Ectodermal cell (in vitro differentiated cells): ENCODE measurements at regions not wholly inside any gene's neighbourhood (a gene's known extent, or its start where the extent isn't known, plus 50 kb on each side); places are given as distances from the start of the nearest gene placed in this dataset.

Source experiments
- H3K27ac ChIP-seq: 2 replicates; pipeline ENCODE4 v1.7.0; 2013; ENCODE audit warnings: mild to moderate bottlenecking, low read depth, low read length; ENCODE audit not compliant: insufficient read depth, poor library complexity, severe bottlenecking
- H3K27me3 ChIP-seq: 2 replicates; pipeline ENCODE4 v1.7.0; 2013; ENCODE audit warnings: mild to moderate bottlenecking, low read length; ENCODE audit not compliant: insufficient read depth, control insufficient read depth, poor library complexity, severe bottlenecking
- H3K36me3 ChIP-seq: one replicate; pipeline ENCODE4 v1.7.0; 2013; ENCODE audit warnings: low read length; ENCODE audit not compliant: control insufficient read depth, insufficient read depth
- H3K4me1 ChIP-seq: one replicate; pipeline ENCODE4 v1.7.0; 2013; ENCODE audit warnings: low read length; ENCODE audit not compliant: control insufficient read depth, insufficient read depth
- H3K4me3 ChIP-seq: 2 replicates; pipeline ENCODE4 v1.7.0; 2013; ENCODE audit warnings: low read depth, low read length, control low read depth; ENCODE audit not compliant: insufficient read depth
- H3K9me3 ChIP-seq: 2 replicates; pipeline ENCODE4 v1.7.0; 2013; ENCODE audit warnings: mild to moderate bottlenecking, low read length, moderate library complexity; ENCODE audit not compliant: control insufficient read depth
- WGBS, 2 experiments: methylation state at CpG; one replicate each; pipeline ENCODE4 v1.1.7; 2013; ENCODE audit warnings: missing lambda C conversion rate in 2 of 2; 5-methylcytosine and 5-hydroxymethylcytosine counted together

GRCh38 chr12:127703026-127703425, 563.9 kb upstream of the TMEM132C start:
- Histone ChIP-seq H3K9me3 (no peaks in the 10 kb centered on the region), H3K4me1 (no peaks in the 10 kb centered on the region), H3K36me3 (no peaks in the 10 kb centered on the region), H3K4me3 (no peak overlapping the region), H3K27ac (no peak overlapping the region), H3K27me3 (no peaks in the 10 kb centered on the region)
- 92 to 96% methylated on average over 6 of the region's 6 CpGs for WGBS, 2 experiments

GRCh38 chr12:127711108-127711507, 555.9 kb upstream of the TMEM132C start:
- Histone ChIP-seq H3K4me3 (no peak overlapping the region), H3K36me3 (no peaks in the 10 kb centered on the region), H3K27ac (no peak overlapping the region), H3K27me3 (no peaks in the 10 kb centered on the region), H3K4me1 (no peaks in the 10 kb centered on the region), H3K9me3 (no peaks in the 10 kb centered on the region)
- 70 to 72% methylated on average over 8 of the region's 8 CpGs for WGBS, 2 experiments

- WGBS, 2 experiments: 72 to 76% methylated on average over 1 of the region's 2 CpGs
- Histone ChIP-seq H3K9me3 (no peaks in the 10 kb centered on the region), H3K27me3 (no peaks in the 10 kb centered on the region), H3K4me3 (no peak overlapping the region), H3K27ac (no peak overlapping the region), H3K4me1 (no peaks in the 10 kb centered on the region), H3K36me3 (no peaks in the 10 kb centered on the region)
Measured at GRCh38 chr12:127712561-127712960, 554.4 kb upstream of the TMEM132C start.

- no peak overlapping the region for H3K27ac ChIP-seq
- H3K4me1 ChIP-seq: no peaks in the 10 kb centered on the region
- 70 to 75% methylated on average over 2 of the region's 2 CpGs for WGBS, 2 experiments
Measured at GRCh38 chr12:127716166-127716565, 550.8 kb upstream of the TMEM132C start.

DNA sequence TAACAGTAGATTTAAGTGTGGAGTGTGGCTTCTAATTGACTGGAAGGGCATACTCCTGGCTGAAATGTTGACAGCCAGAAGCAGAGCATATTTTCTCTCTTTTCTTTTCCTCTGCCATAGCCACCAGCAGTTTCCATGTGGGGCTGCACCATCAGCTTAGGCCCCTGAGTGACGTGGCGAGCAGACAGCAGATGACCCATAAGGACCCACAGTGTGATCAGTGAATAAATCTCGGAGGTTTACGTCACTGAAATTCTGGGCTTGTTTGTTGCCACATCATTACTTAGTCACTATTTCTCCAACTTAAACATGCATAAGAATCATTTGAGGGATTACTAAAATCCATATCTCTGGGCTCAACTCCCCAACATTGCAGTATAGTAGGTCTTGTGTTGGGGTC, 549.7 kb upstream of the TMEM132C start:
- Histone ChIP-seq H3K36me3 (no peaks in the 10 kb centered on the region), H3K27me3 (no peaks in the 10 kb centered on the region), H3K9me3 (no peaks in the 10 kb centered on the region), H3K27ac (peak overlapping the region; percentile 16), H3K4me3 (no peak overlapping the region), H3K4me1 (no peaks in the 10 kb centered on the region)
- WGBS, 2 experiments: 88 to 92% methylated on average over 4 of the region's 4 CpGs

More at GRCh38 chr12:127716166-127716565, 550.8 kb upstream of the TMEM132C start:
- Histone ChIP-seq H3K36me3 (no peaks in the 10 kb centered on the region), H3K4me3 (no peak overlapping the region), H3K27me3 (no peaks in the 10 kb centered on the region), H3K9me3 (no peaks in the 10 kb centered on the region)

DNA sequence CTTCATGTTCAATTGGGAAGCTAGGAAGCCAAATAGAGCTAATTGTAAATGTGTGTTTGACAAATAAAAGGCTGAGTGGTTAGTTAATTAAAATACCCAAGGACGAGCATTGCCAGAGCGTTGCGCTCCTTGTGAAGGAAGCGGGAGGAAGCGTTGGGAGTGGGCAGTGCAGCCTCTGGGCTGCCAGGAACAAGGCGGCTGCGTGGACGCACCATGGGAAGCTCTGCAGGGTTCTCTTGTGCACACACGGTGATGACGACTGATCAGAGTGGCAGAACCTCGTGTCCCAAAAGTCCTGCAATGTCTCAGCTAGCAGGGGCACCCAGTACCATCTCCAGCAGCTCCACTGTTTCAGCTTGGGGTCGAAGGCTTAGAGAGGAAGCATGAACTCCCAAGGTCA, 546.6 kb upstream of the TMEM132C start:
- no peaks in the 10 kb centered on the region for H3K36me3 ChIP-seq
- 88 to 92% methylated on average over 12 of the region's 12 CpGs for WGBS, 2 experiments
- H3K27me3 ChIP-seq: no peaks in the 10 kb centered on the region
- no peak overlapping the region for H3K27ac ChIP-seq
- no peak overlapping the region for H3K4me3 ChIP-seq
- no peaks in the 10 kb centered on the region for H3K4me1 ChIP-seq
- no peaks in the 10 kb centered on the region for H3K9me3 ChIP-seq

- H3K27me3 ChIP-seq: no peaks in the 10 kb centered on the region
- 96 to 98% methylated on average over 5 of the region's 5 CpGs for WGBS, 2 experiments
- no peak overlapping the region for H3K27ac ChIP-seq
- no peaks in the 10 kb centered on the region for H3K4me1 ChIP-seq
- H3K36me3 ChIP-seq: no peaks in the 10 kb centered on the region
- H3K4me3 ChIP-seq: no peak overlapping the region
- no peaks in the 10 kb centered on the region for H3K9me3 ChIP-seq
Measured at GRCh38 chr12:127722611-127723010, 544.4 kb upstream of the TMEM132C start.

- Histone ChIP-seq H3K4me1 (no peaks in the 10 kb centered on the region), H3K27me3 (no peaks in the 10 kb centered on the region), H3K36me3 (no peaks in the 10 kb centered on the region), H3K27ac (no peak overlapping the region), H3K4me3 (no peak overlapping the region), H3K9me3 (no peaks in the 10 kb centered on the region)
- WGBS, 2 experiments: 92% methylated on average over 3 to 4 of the region's 4 CpGs
Measured at GRCh38 chr12:127723251-127723650, 543.7 kb upstream of the TMEM132C start.

DNA sequence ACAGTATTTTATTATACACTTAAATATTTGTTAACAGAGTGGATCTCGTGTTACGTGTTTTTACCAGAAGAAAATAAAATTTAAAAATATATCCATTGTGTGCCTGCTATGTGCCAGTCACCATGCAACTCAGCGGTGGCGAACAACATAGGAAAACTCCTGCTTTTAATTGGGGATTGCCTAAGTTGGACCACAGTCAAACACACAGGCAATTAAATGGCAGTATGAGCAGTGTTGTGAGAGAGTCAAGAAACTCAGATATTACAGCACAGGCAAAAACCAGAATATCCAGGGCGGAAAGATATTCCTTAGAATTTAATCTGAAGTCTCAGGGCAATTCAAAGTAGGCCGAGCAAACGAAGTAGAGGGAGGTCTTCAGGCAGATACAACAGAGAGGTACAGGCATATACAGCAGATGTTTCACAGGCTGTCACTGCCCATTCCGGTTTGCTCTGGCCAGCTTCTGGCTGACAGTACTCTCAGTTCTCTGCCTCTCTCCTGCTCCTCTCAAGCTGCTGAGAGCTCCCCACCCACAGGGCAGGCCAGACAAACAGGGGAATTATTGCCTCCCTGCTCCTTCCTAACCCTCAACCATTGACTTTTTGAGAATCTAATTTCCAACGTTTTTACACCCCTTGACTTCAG, 540.2 kb upstream of the TMEM132C start:
- Histone ChIP-seq H3K9me3 (no peaks in the 10 kb centered on the region), H3K4me3 (no peak overlapping the region), H3K4me1 (no peaks in the 10 kb centered on the region), H3K27ac (no peak overlapping the region), H3K27me3 (no peaks in the 10 kb centered on the region), H3K36me3 (no peaks in the 10 kb centered on the region)
- WGBS, 2 experiments: 92 to 93% methylated on average over 7 to 9 of the region's 9 CpGs

DNA sequence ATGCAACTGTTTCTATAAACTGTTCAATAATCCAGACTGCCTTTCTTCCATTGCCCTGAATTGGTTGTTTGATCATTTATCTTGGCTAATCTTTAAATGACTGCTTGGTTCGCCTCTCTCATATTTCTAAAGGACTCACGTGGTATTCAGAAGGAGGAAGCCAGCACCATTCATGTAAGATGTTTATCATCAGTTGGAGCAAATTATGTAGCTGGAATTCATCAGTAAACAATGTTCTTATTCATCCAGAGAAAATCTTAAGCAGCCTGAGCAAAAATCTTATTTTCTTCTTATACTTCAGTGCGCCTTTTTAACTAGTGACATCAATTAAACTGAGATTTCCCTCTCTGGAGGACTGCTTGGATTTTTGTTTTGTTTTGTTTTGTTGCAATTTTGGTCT, 538.7 kb upstream of the TMEM132C start:
- Histone ChIP-seq H3K4me3 (no peak overlapping the region), H3K4me1 (no peaks in the 10 kb centered on the region), H3K36me3 (no peaks in the 10 kb centered on the region), H3K27ac (no peak overlapping the region), H3K9me3 (no peaks in the 10 kb centered on the region), H3K27me3 (no peaks in the 10 kb centered on the region)
- WGBS, 2 experiments: 86 to 87% methylated on average over 3 of the region's 3 CpGs

- WGBS, 2 experiments: 95 to 97% methylated on average over 5 of the region's 5 CpGs
- no peaks in the 10 kb centered on the region for H3K27me3 ChIP-seq
- no peak overlapping the region for H3K4me3 ChIP-seq
- no peak overlapping the region for H3K27ac ChIP-seq
- no peaks in the 10 kb centered on the region for H3K9me3 ChIP-seq
- H3K36me3 ChIP-seq: no peaks in the 10 kb centered on the region
- H3K4me1 ChIP-seq: no peaks in the 10 kb centered on the region
Measured at GRCh38 chr12:127728729-127729128, 538.2 kb upstream of the TMEM132C start.
